NCI-H146 (cell line): ENCODE measurements at regions not wholly inside any gene's neighbourhood (a gene's known extent, or its start where the extent isn't known, plus 50 kb on each side); places are given as distances from the start of the nearest gene placed in this dataset.
"Not testable (repeated sequence)": the region's sequence is repeated elsewhere in the genome, so short reads cannot be mapped to it uniquely, and the experiment has no call there.

Experiments used
- DNase-seq: peaks from one replicate; lab custom pipeline; 2025; lab: John Stamatoyannopoulos, UW

- no peak for DNase-seq
Measured at GRCh38 chr2:21194147-21194546, 70.4 kb downstream of the TDRD15 start.

GRCh38 chr2:21194858-21195271 is 71.1 kb downstream of the TDRD15 start:
- no peak for DNase-seq

GRCh38 chr2:21195326-21195725 is 71.6 kb downstream of the TDRD15 start:
- DNase-seq: no peak

GRCh38 chr2:21198637-21199036 is 74.9 kb downstream of the TDRD15 start:
- no peak for DNase-seq

GRCh38 chr2:21203976-21204375 is 80.2 kb downstream of the TDRD15 start:
- no peak for DNase-seq

- not testable (repeated sequence) for DNase-seq
Measured at GRCh38 chr2:21214085-21214484, 90.3 kb downstream of the TDRD15 start.

GRCh38 chr2:21217442-21217841 is 93.7 kb downstream of the TDRD15 start:
- no peak for DNase-seq

GRCh38 chr2:21220930-21221329 is 97.2 kb downstream of the TDRD15 start:
- no peak for DNase-seq

GRCh38 chr2:21223618-21224017 is 99.8 kb downstream of the TDRD15 start:
- no peak for DNase-seq

GRCh38 chr2:21228041-21228895 is 104.5 kb downstream of the TDRD15 start:
- no peak for DNase-seq

GRCh38 chr2:21229302-21229701 is 105.5 kb downstream of the TDRD15 start:
- no peak for DNase-seq

- DNase-seq: no peak
Measured at GRCh38 chr2:21230140-21230539, 106.4 kb downstream of the TDRD15 start.

GRCh38 chr2:21231985-21232384 is 108.2 kb downstream of the TDRD15 start:
- no peak for DNase-seq

GRCh38 chr2:21233194-21233593 is 109.4 kb downstream of the TDRD15 start:
- DNase-seq: no peak

- no peak for DNase-seq
Measured at GRCh38 chr2:21234001-21234400, 110.2 kb downstream of the TDRD15 start.

GRCh38 chr2:21234464-21235120 is 110.8 kb downstream of the TDRD15 start:
- no peak for DNase-seq

- DNase-seq: not testable (repeated sequence)
Measured at GRCh38 chr2:21239749-21240148, 116.0 kb downstream of the TDRD15 start.

- DNase-seq: no peak
Measured at GRCh38 chr2:21244161-21244560, 120.4 kb downstream of the TDRD15 start.

GRCh38 chr2:21245565-21245964 is 121.8 kb downstream of the TDRD15 start:
- no peak for DNase-seq

GRCh38 chr2:21249367-21249766 is 125.6 kb downstream of the TDRD15 start:
- DNase-seq: no peak

GRCh38 chr2:21250673-21251072 is 126.9 kb downstream of the TDRD15 start:
- no peak for DNase-seq

- DNase-seq: peak; percentile 40
Measured at GRCh38 chr2:21251216-21251980, 127.6 kb downstream of the TDRD15 start.
